KMS-11 (cell line): ENCODE measurements at regions not wholly inside any gene's neighbourhood (a gene's known extent, or its start where the extent isn't known, plus 50 kb on each side); places are given as distances from the start of the nearest gene placed in this dataset.
A peak's percentile ranks its signal among the peaks of the same experiment; 100 is the strongest.

Source experiments
- H2AFZ ChIP-seq: fragments of 200-600 bp; sonication (generic); 2 replicates; pipeline ENCODE4 v1.6.1; 2016; ENCODE audit warnings: antibody characterized with exemption, mixed run types, low read depth
- H3K27ac ChIP-seq: fragments of 200-600 bp; sonication (generic); 2 replicates; pipeline ENCODE4 v1.6.1; 2016; ENCODE audit warnings: mild to moderate bottlenecking, mixed run types
- H3K27me3 ChIP-seq: fragments of 200-600 bp; sonication (generic); 2 replicates; pipeline ENCODE4 v1.6.1; 2017; ENCODE audit warnings: mild to moderate bottlenecking, low read depth, mixed run types, moderate library complexity; ENCODE audit not compliant: insufficient read depth
- H3K36me3 ChIP-seq: fragments of 200-600 bp; sonication (generic); 2 replicates; pipeline ENCODE4 v1.6.1; 2017; ENCODE audit warnings: mild to moderate bottlenecking, mixed run types; ENCODE audit not compliant: insufficient read depth
- H3K4me1 ChIP-seq: fragments of 200-600 bp; sonication (generic); 2 replicates; pipeline ENCODE4 v1.6.1; 2016; ENCODE audit warnings: mild to moderate bottlenecking, low read depth, mixed run types; ENCODE audit not compliant: poor library complexity, severe bottlenecking
- H3K4me2 ChIP-seq: fragments of 200-600 bp; sonication (generic); 2 replicates; pipeline ENCODE4 v1.7.0; 2016; ENCODE audit warnings: mild to moderate bottlenecking, mixed run types
- H3K4me3 ChIP-seq: fragments of 200-600 bp; sonication (generic); IDR thresholded peaks from 2 replicates; pipeline ENCODE4 v1.6.1; 2017; ENCODE audit warnings: low read depth, low read length, mixed read lengths; ENCODE audit not compliant: insufficient read depth
- H3K79me2 ChIP-seq: fragments of 200-600 bp; sonication (generic); 2 replicates; pipeline ENCODE4 v1.6.1; 2016; ENCODE audit warnings: low read depth, mixed run types; ENCODE audit not compliant: insufficient read depth
- H3K9ac ChIP-seq: fragments of 200-600 bp; sonication (generic); 2 replicates; pipeline ENCODE4 v1.6.1; 2016; ENCODE audit warnings: mild to moderate bottlenecking, mixed run types
- H4K20me1 ChIP-seq: fragments of 200-600 bp; sonication (generic); 2 replicates; pipeline ENCODE4 v1.6.1; 2016; ENCODE audit warnings: mild to moderate bottlenecking, mixed run types; ENCODE audit not compliant: insufficient read depth
- TF ChIP-seq, protein P1 (sequence below): fragments of 200-600 bp; sonication (generic); conservative IDR thresholded peaks from 2 replicates; pipeline ENCODE4 v1.6.1; 2017; ENCODE audit warnings: low read depth, mild to moderate bottlenecking, antibody characterized with exemption, low read length, moderate library complexity, mixed read lengths

DNA sequence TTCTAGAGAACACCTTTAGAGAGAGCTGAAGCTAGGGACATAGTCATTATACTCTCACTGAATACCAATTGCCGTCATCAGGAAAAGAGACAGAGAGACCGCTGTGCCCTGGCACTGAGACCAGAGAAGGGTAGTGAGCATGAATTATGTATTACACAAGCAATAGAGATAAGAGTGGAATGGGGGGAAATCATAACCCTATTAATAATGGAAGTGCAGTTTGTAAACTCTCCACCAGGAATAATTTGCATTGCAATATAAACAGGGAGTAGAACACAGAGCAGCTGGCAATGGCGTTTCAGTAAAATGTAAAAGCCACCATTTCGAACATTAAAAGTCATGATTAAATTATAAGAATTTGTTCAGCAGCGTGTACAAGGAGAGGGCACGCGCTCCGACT is 244.5 kb downstream of the MAFB start:
- no peaks in the 10 kb centered on the region for H3K79me2 ChIP-seq
- H4K20me1 ChIP-seq: no peaks in the 10 kb centered on the region
- no peak overlapping the region for H2AFZ ChIP-seq
- no peak overlapping the region for H3K27ac ChIP-seq
- H3K4me2 ChIP-seq: no peak overlapping the region
- TF ChIP-seq, protein P1, sequence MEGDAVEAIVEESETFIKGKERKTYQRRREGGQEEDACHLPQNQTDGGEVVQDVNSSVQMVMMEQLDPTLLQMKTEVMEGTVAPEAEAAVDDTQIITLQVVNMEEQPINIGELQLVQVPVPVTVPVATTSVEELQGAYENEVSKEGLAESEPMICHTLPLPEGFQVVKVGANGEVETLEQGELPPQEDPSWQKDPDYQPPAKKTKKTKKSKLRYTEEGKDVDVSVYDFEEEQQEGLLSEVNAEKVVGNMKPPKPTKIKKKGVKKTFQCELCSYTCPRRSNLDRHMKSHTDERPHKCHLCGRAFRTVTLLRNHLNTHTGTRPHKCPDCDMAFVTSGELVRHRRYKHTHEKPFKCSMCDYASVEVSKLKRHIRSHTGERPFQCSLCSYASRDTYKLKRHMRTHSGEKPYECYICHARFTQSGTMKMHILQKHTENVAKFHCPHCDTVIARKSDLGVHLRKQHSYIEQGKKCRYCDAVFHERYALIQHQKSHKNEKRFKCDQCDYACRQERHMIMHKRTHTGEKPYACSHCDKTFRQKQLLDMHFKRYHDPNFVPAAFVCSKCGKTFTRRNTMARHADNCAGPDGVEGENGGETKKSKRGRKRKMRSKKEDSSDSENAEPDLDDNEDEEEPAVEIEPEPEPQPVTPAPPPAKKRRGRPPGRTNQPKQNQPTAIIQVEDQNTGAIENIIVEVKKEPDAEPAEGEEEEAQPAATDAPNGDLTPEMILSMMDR: no peak
- no peaks in the 10 kb centered on the region for H3K36me3 ChIP-seq
- no peaks in the 10 kb centered on the region for H3K4me1 ChIP-seq
- H3K27me3 ChIP-seq: no peaks in the 10 kb centered on the region
- no peak overlapping the region for H3K4me3 ChIP-seq
- H3K9ac ChIP-seq: no peak overlapping the region

DNA sequence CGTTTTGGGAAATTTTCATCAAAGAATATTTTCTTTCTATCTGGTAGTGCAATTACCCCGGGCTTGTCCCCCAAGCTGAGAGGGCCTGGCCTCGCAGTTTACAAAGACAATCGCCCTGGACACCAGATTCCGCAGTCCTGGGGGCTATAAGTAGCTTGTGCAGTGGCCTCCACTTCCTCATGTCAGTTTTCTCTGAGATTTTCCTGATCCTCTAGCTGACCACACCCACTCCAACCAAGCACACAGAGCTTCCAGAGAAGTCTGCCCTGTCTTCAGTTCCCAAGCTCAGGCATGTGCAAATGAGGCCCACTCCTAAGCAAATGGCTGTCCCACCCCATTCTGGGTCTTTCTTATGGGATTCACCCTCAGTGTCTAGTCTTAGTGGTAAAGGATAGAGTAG is 245.3 kb downstream of the MAFB start:
- Histone ChIP-seq H3K4me2 (no peak overlapping the region), H3K9ac (no peak overlapping the region), H3K4me3 (no peak overlapping the region), H3K79me2 (no peaks in the 10 kb centered on the region), H2AFZ (no peak overlapping the region), H4K20me1 (no peaks in the 10 kb centered on the region), H3K36me3 (no peaks in the 10 kb centered on the region), H3K4me1 (no peaks in the 10 kb centered on the region), H3K27me3 (no peaks in the 10 kb centered on the region), H3K27ac (no peak overlapping the region)
- TF ChIP-seq, protein P1: no peak

DNA sequence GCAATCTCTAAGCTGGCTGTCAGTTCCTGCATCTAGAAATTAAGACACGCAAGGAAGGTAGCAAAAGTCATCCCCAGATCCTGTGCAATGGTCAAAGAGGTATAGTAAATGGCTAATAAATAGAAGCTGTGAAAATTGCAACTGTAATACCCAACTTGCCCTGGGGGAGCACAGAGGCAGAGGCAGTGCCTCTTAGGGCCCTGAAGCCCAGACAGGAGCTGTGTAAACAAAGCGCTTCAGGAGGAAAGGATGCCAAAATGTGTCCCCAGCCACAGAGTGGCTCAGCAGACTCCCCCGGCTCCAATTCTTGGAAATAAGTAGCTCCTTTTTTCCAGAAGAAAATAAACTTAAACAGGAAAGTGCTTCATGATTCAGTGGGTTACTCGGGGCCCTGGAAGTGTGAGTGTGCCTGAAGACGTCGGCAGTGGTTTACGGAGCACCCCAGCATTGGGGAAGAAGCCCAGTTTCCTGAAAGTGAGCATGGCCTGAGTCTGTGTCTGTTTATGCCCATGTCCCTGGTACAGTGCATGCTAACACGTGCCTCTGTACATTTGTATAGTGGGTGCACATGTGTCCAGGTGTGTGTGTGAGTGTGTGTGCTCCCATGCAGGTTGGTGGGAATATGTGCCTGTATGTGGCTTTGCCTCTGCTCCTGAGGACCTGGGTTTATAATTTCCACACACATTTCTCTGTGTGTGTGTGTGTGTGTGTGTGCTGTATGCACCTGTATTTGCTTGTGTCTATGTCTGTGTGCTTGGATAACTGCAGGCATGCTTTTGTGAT is 246.7 kb downstream of the MAFB start:
- Histone ChIP-seq H3K79me2 (no peaks in the 10 kb centered on the region), H3K36me3 (no peaks in the 10 kb centered on the region), H3K4me2 (no peak overlapping the region), H3K9ac (no peak overlapping the region), H3K4me1 (no peaks in the 10 kb centered on the region), H3K27me3 (no peaks in the 10 kb centered on the region), H2AFZ (no peak overlapping the region), H4K20me1 (no peaks in the 10 kb centered on the region), H3K4me3 (no peak overlapping the region), H3K27ac (no peak overlapping the region)
- TF ChIP-seq, protein P1: 0 out of 2 replicates have a peak, but pooled peaks have one; percentile 20

DNA sequence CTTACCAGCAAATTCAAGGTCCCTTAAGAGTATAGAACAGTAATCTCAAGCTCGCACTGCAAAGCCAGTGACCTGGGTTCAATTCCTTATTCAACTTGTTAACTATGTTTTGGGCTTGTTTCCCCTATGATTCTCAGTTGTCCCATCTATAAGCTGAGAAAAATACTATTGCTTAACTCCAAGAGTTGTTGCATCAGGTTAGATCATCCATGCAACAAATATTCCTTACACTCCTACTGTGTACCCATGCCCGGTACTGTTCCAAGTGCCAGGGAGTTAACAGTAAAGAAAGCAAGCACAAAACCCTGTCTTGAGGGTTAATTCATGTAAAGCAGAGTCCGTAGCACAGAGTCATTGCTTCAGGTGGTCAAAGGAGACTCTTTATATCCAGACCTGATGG is 247.3 kb downstream of the MAFB start:
- H3K4me3 ChIP-seq: no peak overlapping the region
- no peak overlapping the region for H3K27ac ChIP-seq
- TF ChIP-seq, protein P1: no peak
- H3K79me2 ChIP-seq: no peaks in the 10 kb centered on the region
- no peaks in the 10 kb centered on the region for H3K27me3 ChIP-seq
- H2AFZ ChIP-seq: no peak overlapping the region
- H4K20me1 ChIP-seq: no peaks in the 10 kb centered on the region
- H3K4me2 ChIP-seq: no peak overlapping the region
- no peaks in the 10 kb centered on the region for H3K4me1 ChIP-seq
- H3K36me3 ChIP-seq: no peaks in the 10 kb centered on the region
- no peak overlapping the region for H3K9ac ChIP-seq
